Fibroblast of skin of left biceps (primary cell): ENCODE measurements at regions not wholly inside any gene's neighbourhood (a gene's known extent, or its start where the extent isn't known, plus 50 kb on each side); places are given as distances from the start of the nearest gene placed in this dataset.

ENCODE experiments used
- DNase-seq, 2 experiments: peaks; one replicate each; pipeline ENCODE4 v3.0.0-alpha.2; 2013; ENCODE audit warnings: low read depth in 2 of 2

GRCh38 chr10:121420006-121420405 is 178.2 kb downstream of the FGFR2 start:
- DNase-seq, result no peak

DNA sequence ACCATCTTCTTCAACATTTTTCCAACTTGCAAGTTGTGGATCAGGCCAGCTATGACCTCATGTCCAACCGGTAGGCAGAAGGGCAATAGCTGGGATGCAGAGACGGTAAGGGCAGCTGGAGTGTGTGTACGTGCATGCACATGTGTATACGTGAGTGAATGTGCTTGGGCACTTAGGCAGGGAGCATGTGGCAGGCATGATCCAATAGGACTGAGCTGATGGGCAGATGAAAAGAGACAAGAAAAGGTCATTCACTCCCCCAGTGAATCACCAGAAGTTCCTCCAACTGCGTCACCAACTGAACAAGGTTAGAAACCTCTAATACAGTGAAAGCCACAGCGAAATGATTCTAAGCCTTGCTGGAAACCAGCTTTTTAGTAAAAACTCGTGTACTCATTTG is 176.1 kb downstream of the FGFR2 start:
- no peak for DNase-seq

DNA sequence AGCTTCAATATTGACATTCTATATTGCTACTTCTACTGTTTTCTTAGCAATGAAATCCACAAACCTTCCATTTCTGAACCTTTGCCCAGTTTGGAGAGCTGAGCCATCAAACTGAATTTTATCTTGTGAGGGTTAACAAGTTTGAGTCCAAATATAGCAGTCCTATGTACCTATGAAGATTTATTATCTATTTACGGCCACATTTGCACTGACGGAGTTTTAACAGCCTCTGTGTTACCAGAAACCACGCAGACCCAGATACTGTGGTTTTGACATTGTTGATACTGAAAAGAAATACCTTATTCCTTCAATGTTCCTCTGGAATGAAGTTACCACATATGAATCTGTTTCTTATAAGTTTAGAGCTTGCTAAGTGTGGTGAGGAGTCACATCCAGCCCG is 172.6 kb downstream of the FGFR2 start:
- DNase-seq, result no peak

DNA sequence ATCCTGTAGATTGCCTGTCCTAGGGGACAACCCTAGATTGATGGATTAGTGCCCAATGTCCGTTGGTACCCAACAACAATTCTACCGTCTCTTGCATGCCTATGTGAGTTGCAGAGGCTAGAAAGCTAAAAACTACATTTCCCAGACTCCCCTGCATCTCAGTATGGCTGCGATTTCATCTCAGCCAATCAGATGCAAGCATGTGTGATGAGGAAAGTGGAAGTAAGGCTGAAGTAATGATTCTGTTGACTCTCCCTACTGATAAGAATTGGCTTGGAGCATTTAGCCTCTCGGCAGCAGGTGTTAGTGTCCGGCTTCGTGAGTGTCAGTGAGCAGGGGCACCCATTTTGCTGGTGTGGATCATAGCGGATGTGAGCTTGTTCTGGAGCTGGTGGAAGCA is 171.9 kb downstream of the FGFR2 start:
- DNase-seq, result no peak
